ENCODE measurements at regions not wholly inside any gene's neighbourhood (a gene's known extent, or its start where the extent isn't known, plus 50 kb on each side); places are given as distances from the start of the nearest gene placed in this dataset.

- TF ChIP-seq CTCF (conservative IDR thresholded peaks at IDR 0.05) (no peak), ZFX (IDR thresholded peaks at IDR 0.05) (no peak)
Measured at GRCh38 chr3:82800248-82800647, 1038.8 kb upstream of the GBE1 start.
